ENCODE measurements at regions not wholly inside any gene's neighbourhood (a gene's known extent, or its start where the extent isn't known, plus 50 kb on each side); places are given as distances from the start of the nearest gene placed in this dataset.

- POLR2A ChIA-PET = no interaction called here
Observed at GRCh38 chr12:105665366-105665765, 334.9 kb downstream of the C12orf75 start.

GRCh38 chr12:105667973-105668743, 337.7 kb downstream of the C12orf75 start:
- no peak for DNase-seq (ENCODE audit: low read depth)
- ChIA-PET POLR2A (no interaction called here), CTCF (interaction anchor here (1.4 kb wide), 1 partner anchor 8 kb away, joined by 3 read pairs; no protein-coding TSS in a partner anchor)
- TF ChIP-seq CTCF (IDR thresholded peaks at IDR 0.05; ENCODE audit: insufficient read depth, low read depth, low read length) = no peak
- Histone ChIP-seq H3K36me3 (ENCODE audit: control insufficient read depth, insufficient read depth, low read length) (no peaks in the 10 kb centered on the region), H3K27me3 (ENCODE audit: control insufficient read depth, insufficient read depth, low read length) (no peaks in the 10 kb centered on the region), H3K4me3 (ENCODE audit: low read depth, low read length) (no peak overlapping the region)

More at GRCh38 chr12:105665366-105665765, 334.9 kb downstream of the C12orf75 start:
- no peak overlapping the region for H3K4me3 ChIP-seq (ENCODE audit: low read depth, low read length)
- no peaks in the 10 kb centered on the region for H3K27me3 ChIP-seq (ENCODE audit: control insufficient read depth, insufficient read depth, low read length)
- TF ChIP-seq CTCF (IDR thresholded peaks at IDR 0.05; ENCODE audit: insufficient read depth, low read depth, low read length) = no peak
- DNase-seq (ENCODE audit: low read depth) = no peak
- CTCF ChIA-PET = no interaction called here
- no peaks in the 10 kb centered on the region for H3K36me3 ChIP-seq (ENCODE audit: control insufficient read depth, insufficient read depth, low read length)

- POLR2A ChIA-PET = no interaction called here
- Histone ChIP-seq H3K36me3 (ENCODE audit: control insufficient read depth, insufficient read depth, low read length) (no peaks in the 10 kb centered on the region), H3K4me3 (ENCODE audit: low read depth, low read length) (no peak overlapping the region), H3K27me3 (ENCODE audit: control insufficient read depth, insufficient read depth, low read length) (no peaks in the 10 kb centered on the region)
- no peak for TF ChIP-seq CTCF (IDR thresholded peaks at IDR 0.05; ENCODE audit: insufficient read depth, low read depth, low read length)
- CTCF ChIA-PET = interaction anchor here (0.7 kb wide), 1 partner anchor 1468 kb away, joined by 4 read pairs; no protein-coding TSS in a partner anchor
- peak; percentile 58 for DNase-seq (ENCODE audit: low read depth)
Observed at GRCh38 chr12:105670672-105671071, 340.2 kb downstream of the C12orf75 start.

GRCh38 chr12:105671720-105672119, 341.2 kb downstream of the C12orf75 start:
- peak; percentile 97 for DNase-seq (ENCODE audit: low read depth)
- CTCF ChIA-PET = no interaction called here
- no peaks in the 10 kb centered on the region for H3K27me3 ChIP-seq (ENCODE audit: control insufficient read depth, insufficient read depth, low read length)
- no peak for TF ChIP-seq CTCF (IDR thresholded peaks at IDR 0.05; ENCODE audit: insufficient read depth, low read depth, low read length)
- no peak overlapping the region for H3K4me3 ChIP-seq (ENCODE audit: low read depth, low read length)
- no peaks in the 10 kb centered on the region for H3K36me3 ChIP-seq (ENCODE audit: control insufficient read depth, insufficient read depth, low read length)
- POLR2A ChIA-PET = no interaction called here

- no peak for TF ChIP-seq CTCF (IDR thresholded peaks at IDR 0.05; ENCODE audit: insufficient read depth, low read depth, low read length)
- no peak for DNase-seq (ENCODE audit: low read depth)
- H3K27me3 ChIP-seq (ENCODE audit: control insufficient read depth, insufficient read depth, low read length) = no peaks in the 10 kb centered on the region
- POLR2A ChIA-PET = no interaction called here
- CTCF ChIA-PET = interaction anchor here (1.1 kb wide), 1 partner anchor 34 kb away, joined by 3 read pairs; no protein-coding TSS in a partner anchor
- H3K4me3 ChIP-seq (ENCODE audit: low read depth, low read length) = no peak overlapping the region
- H3K36me3 ChIP-seq (ENCODE audit: control insufficient read depth, insufficient read depth, low read length) = no peaks in the 10 kb centered on the region
Observed at GRCh38 chr12:105672121-105672975, 341.9 kb downstream of the C12orf75 start.
